ENCODE measurements at regions not wholly inside any gene's neighbourhood (a gene's known extent, or its start where the extent isn't known, plus 50 kb on each side); places are given as distances from the start of the nearest gene placed in this dataset.

DNA sequence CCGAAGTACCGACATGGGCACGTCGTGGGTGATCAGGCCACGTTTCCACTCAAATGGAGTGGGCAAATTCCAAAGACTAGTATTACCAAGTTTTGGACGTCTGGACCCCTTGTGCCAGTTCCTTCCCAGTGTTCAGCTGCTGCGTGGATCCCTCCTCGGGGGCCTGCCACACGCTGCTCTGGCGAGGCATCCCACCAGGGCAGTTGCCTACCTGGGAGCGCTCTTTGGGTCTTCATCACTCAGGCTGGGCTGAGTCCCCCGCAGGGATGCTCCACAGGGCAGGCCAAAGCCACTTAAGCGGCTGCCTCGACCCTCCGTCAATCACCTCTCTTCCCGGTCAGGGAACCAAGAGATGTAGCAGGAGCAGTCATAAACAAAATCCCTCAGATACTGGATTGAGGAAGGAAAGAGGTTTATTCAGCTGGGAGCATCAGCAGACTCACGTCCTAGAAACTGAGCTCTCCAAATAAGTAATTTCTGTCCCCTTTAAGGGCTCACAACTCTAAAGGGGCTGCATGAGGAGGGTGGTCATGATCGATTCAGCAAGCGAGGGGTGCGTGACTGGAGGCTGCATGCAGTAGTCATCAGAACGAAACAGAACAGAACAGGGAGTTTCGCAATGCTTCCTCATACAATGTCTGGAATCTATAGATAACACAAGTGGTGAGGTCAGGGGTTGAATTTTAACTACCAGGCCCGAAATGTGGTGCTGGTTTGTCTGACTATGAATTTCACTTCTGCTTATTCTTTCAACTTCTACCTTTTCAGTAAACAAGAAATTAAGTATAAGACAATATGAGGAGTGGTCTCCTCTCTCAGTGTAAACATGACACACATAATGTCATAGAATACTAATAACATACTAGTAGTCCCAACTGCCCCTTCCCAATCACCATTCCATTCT lies 998.6 kb upstream of the NCAM2 start:
- Histone ChIP-seq H3K9me3 (ENCODE audit: low read depth) (no peaks in the 10 kb centered on the region), H3K27me3 (replicated peaks; ENCODE audit: insufficient read depth) (no peaks in the 10 kb centered on the region), H3K4me3 (no peak overlapping the region), H3K36me3 (ENCODE audit: low read depth) (no peaks in the 10 kb centered on the region), H2AFZ (no peak overlapping the region), H3F3A (ENCODE audit: insufficient read depth) (no peaks in the 10 kb centered on the region), H3K9ac (no peak overlapping the region), H3K27ac (no peak overlapping the region), H3K9me2 (ENCODE audit: insufficient read depth) (no peaks in the 10 kb centered on the region), H3K4me1 (ENCODE audit: insufficient read depth) (no peaks in the 10 kb centered on the region), H3K4me2 (ENCODE audit: unreplicated experiment) (no peak overlapping the region), H3K79me2 (ENCODE audit: insufficient read depth) (no peaks in the 10 kb centered on the region), H4K20me1 (ENCODE audit: insufficient read depth) (no peaks in the 10 kb centered on the region)
- no peak for TF ChIP-seq EZH2phosphoT487 (IDR thresholded peaks at IDR 0.05; ENCODE audit: insufficient read depth, low read depth)
- TF ChIP-seq EZH2 (IDR thresholded peaks at IDR 0.05; ENCODE audit: insufficient read depth, poor library complexity, severe bottlenecking) = no peak
- in situ Hi-C loops (cut with MboI) = no loop called here
- 50 to 53% methylated on average over 23 of the region's 23 CpGs for WGBS, 2 experiments (ENCODE audit: low coverage in 1 of 2, low lambda C conversion rate in 2 of 2, missing lambda C conversion rate in 2 of 2)
- no peak for DNase-seq

DNA sequence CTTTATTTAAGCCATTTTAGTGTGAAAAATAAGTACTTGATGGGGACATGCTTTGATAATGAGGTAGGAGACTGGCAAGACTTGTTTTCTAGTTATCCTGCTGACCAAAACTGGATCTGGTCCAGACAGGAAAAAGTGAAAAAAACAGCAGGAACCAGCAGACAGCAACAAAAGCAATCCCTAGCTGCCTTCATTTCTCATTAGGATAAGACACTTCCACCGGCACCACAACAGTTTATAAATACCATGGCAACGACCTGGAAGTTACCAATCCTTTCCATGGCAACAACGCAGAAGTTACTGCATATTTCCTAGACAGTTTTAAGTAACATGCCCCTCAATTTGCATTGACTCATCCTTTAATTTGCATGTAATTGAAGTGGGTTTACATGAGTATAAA lies 993.8 kb upstream of the NCAM2 start:
- H3K27ac ChIP-seq = no peak overlapping the region
- no peak for DNase-seq
- no peak for TF ChIP-seq EZH2 (IDR thresholded peaks at IDR 0.05; ENCODE audit: insufficient read depth, poor library complexity, severe bottlenecking)
- TF ChIP-seq EZH2phosphoT487 (IDR thresholded peaks at IDR 0.05; ENCODE audit: insufficient read depth, low read depth) = no peak
- H3K36me3 ChIP-seq (ENCODE audit: low read depth) = no peaks in the 10 kb centered on the region
- H3K4me1 ChIP-seq (ENCODE audit: insufficient read depth) = no peaks in the 10 kb centered on the region
- H3K9me2 ChIP-seq (ENCODE audit: insufficient read depth) = no peaks in the 10 kb centered on the region
- 24 to 27% methylated on average over 3 of the region's 3 CpGs for WGBS, 2 experiments (ENCODE audit: low coverage in 1 of 2, low lambda C conversion rate in 2 of 2, missing lambda C conversion rate in 2 of 2)
- no peaks in the 10 kb centered on the region for H3K79me2 ChIP-seq (ENCODE audit: insufficient read depth)
- no peak overlapping the region for H2AFZ ChIP-seq
- in situ Hi-C loops (cut with MboI) = no loop called here
- no peaks in the 10 kb centered on the region for H4K20me1 ChIP-seq (ENCODE audit: insufficient read depth)
- H3K9me3 ChIP-seq (ENCODE audit: low read depth) = peaks cover 7% of the 10 kb centered on the region
- H3K4me2 ChIP-seq (ENCODE audit: unreplicated experiment) = no peak overlapping the region
- no peak overlapping the region for H3K4me3 ChIP-seq
- no peaks in the 10 kb centered on the region for H3K27me3 ChIP-seq (replicated peaks; ENCODE audit: insufficient read depth)
- H3K9ac ChIP-seq = no peak overlapping the region
- H3F3A ChIP-seq (ENCODE audit: insufficient read depth) = no peaks in the 10 kb centered on the region

DNA sequence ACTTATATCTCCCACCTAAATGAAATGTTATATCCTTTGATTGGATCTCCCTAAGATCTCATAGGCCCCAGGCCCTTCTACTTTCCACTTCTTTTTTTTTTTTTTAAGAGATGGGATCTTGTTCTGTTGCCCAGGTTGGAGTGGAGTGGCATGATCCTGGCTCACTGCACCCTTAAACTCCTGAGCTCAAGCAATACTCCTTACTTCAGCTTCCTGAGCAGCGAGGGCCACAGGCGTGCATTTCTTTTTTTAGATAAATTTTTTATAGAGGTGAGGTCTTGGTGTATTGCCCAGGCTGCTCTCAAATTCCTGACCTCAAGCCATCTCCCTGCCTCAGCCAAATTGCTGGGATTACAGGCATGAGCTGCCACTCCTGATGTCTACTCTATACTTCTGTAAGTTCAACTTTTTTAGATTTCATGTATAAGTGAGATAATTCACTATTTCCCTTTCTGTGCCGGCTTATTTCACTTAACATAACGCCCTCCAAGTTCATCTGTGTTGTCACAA lies 987.5 kb upstream of the NCAM2 start:
- Histone ChIP-seq H3K9me2 (ENCODE audit: insufficient read depth) (no peaks in the 10 kb centered on the region), H3K4me1 (ENCODE audit: insufficient read depth) (no peaks in the 10 kb centered on the region), H3K27me3 (replicated peaks; ENCODE audit: insufficient read depth) (no peaks in the 10 kb centered on the region), H3K9me3 (ENCODE audit: low read depth) (peaks cover 7% of the 10 kb centered on the region), H3K79me2 (ENCODE audit: insufficient read depth) (no peaks in the 10 kb centered on the region), H4K20me1 (ENCODE audit: insufficient read depth) (no peaks in the 10 kb centered on the region), H3K4me2 (ENCODE audit: unreplicated experiment) (no peak overlapping the region), H3K9ac (no peak overlapping the region), H3K27ac (no peak overlapping the region), H3K4me3 (no peak overlapping the region), H3K36me3 (ENCODE audit: low read depth) (no peaks in the 10 kb centered on the region), H2AFZ (no peak overlapping the region), H3F3A (ENCODE audit: insufficient read depth) (no peaks in the 10 kb centered on the region)
- in situ Hi-C loops (cut with MboI) = no loop called here
- TF ChIP-seq EZH2 (IDR thresholded peaks at IDR 0.05; ENCODE audit: insufficient read depth, poor library complexity, severe bottlenecking) (no peak), EZH2phosphoT487 (IDR thresholded peaks at IDR 0.05; ENCODE audit: insufficient read depth, low read depth) (no peak)
- 7 to 13% methylated on average over 4 of the region's 4 CpGs for WGBS, 2 experiments (ENCODE audit: low coverage in 1 of 2, low lambda C conversion rate in 2 of 2, missing lambda C conversion rate in 2 of 2)
- DNase-seq = no peak

DNA sequence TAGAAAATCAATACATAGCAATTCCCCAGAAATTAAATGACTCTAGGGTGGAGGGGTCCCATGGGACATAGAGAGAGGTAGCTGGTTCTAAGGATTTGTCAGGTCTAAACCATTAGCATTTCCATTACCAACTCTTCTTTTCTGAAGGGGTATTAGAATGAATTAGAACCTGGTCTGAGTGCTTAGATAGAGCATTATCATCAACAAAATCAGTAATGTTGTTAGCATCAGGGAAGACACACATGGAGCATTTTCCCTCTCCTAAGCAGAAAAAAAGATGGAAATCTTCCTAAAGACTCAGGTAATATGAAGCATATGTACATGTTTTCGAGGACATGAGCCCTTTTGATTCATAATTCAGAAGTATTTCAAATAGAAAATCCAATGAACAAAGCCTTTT lies 984.4 kb upstream of the NCAM2 start:
- Histone ChIP-seq H3F3A (ENCODE audit: insufficient read depth) (no peaks in the 10 kb centered on the region), H3K9me2 (ENCODE audit: insufficient read depth) (no peaks in the 10 kb centered on the region), H3K36me3 (ENCODE audit: low read depth) (no peaks in the 10 kb centered on the region), H3K4me1 (ENCODE audit: insufficient read depth) (no peaks in the 10 kb centered on the region), H3K9me3 (ENCODE audit: low read depth) (no peaks in the 10 kb centered on the region), H3K4me3 (no peak overlapping the region), H2AFZ (no peak overlapping the region), H3K9ac (no peak overlapping the region), H4K20me1 (ENCODE audit: insufficient read depth) (no peaks in the 10 kb centered on the region), H3K27ac (no peak overlapping the region), H3K79me2 (ENCODE audit: insufficient read depth) (no peaks in the 10 kb centered on the region), H3K27me3 (replicated peaks; ENCODE audit: insufficient read depth) (no peaks in the 10 kb centered on the region), H3K4me2 (ENCODE audit: unreplicated experiment) (no peak overlapping the region)
- TF ChIP-seq EZH2 (IDR thresholded peaks at IDR 0.05; ENCODE audit: insufficient read depth, poor library complexity, severe bottlenecking) (no peak), EZH2phosphoT487 (IDR thresholded peaks at IDR 0.05; ENCODE audit: insufficient read depth, low read depth) (no peak)
- WGBS, 2 experiments (ENCODE audit: low coverage in 1 of 2, low lambda C conversion rate in 2 of 2, missing lambda C conversion rate in 2 of 2) = 5% methylated on average over 1 of the region's 1 CpG
- no peak for DNase-seq
- in situ Hi-C loops (cut with MboI) = no loop called here
